ENCODE measurements at regions not wholly inside any gene's neighbourhood (a gene's known extent, or its start where the extent isn't known, plus 50 kb on each side); places are given as distances from the start of the nearest gene placed in this dataset.

- DNase-seq: no peak
Measured at GRCh38 chr2:122447237-122447636, 691.8 kb downstream of the TSN start.

- DNase-seq: no peak
Measured at GRCh38 chr2:122451040-122451439, 695.6 kb downstream of the TSN start.

- DNase-seq: no peak
Measured at GRCh38 chr2:122451697-122452096, 696.2 kb downstream of the TSN start.

DNA sequence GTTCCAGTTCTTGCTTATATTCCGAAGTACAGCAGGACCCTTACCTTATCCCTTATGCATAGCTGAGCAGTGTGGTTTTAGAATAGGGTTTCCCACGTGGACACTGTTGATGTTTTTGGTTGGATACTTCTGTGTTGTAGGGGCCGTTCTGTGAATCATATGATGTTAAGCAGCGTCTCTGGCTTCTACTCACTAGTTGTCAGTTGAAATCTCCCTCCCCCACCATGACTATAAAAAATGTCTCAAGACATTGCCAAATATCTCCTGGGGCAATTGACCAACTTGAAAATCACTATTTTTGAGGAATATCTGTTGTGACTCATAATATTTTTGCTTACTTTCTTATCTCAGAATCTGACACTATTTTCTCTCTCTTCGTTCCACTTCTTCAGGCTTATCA lies 713.7 kb downstream of the TSN start:
- no peak for DNase-seq

- DNase-seq: no peak
Measured at GRCh38 chr2:122471753-122472152, 716.3 kb downstream of the TSN start.

- DNase-seq: no peak
Measured at GRCh38 chr2:122478117-122478516, 722.7 kb downstream of the TSN start.

DNA sequence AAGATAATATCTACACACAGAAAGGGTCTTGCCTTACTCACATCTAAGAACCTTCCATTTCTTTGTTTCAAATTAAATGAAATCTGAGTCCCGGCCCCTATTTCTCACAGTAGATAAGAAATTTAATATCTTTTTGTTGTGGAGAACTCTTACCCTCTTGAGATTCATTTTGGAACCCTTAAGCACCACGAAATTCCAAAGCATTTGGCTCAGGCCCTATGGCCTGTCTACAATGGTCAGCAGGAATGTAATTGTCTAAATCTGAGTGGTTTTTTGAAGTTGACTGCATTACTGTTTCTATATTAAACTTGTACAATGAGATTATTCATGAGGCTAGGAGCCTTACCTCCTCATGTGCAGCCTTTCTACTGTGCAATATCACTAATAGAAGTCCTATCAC lies 723.3 kb downstream of the TSN start:
- no peak for DNase-seq

- DNase-seq: no peak
Measured at GRCh38 chr2:122480501-122481243, 725.2 kb downstream of the TSN start.

- no peak for DNase-seq
Measured at GRCh38 chr2:122481244-122481622, 725.8 kb downstream of the TSN start.

DNA sequence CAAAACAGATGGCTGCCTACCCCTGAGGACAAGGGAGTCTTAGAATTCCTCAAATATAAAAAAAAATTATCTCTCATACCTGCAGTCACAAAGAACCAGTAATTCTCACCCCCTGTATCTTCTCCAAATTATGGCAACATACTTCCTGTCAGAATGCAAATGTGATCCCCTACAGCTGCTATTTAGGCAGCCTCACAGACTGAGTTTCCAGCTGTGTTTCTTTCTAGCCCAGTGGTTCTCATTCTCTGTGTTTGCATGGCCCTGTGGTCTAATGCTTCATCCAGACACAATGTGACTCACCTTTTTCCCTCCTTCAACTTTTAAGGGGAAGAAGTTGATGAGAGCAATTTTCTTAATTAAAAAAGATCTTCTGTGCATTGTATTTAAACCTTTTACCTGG lies 726.3 kb downstream of the TSN start:
- DNase-seq: no peak

DNA sequence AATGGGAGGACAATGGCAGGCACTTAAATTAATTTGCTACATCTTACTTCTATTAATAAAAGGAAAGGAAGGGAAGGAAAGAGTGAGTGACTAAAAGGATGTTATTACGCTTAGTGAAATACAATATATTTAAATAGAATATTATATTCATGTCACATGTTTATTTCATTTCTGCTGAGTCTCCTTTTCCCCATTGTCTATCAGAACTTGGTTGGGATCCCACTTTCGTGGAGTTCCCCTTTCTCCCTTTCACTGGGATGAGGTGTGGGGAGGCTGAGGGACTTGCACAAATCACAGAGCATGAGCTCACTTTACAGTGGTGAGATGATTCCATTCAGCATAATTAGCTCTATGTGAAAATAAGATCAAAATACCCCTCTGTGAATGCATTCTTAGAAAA lies 730.6 kb downstream of the TSN start:
- no peak for DNase-seq

DNA sequence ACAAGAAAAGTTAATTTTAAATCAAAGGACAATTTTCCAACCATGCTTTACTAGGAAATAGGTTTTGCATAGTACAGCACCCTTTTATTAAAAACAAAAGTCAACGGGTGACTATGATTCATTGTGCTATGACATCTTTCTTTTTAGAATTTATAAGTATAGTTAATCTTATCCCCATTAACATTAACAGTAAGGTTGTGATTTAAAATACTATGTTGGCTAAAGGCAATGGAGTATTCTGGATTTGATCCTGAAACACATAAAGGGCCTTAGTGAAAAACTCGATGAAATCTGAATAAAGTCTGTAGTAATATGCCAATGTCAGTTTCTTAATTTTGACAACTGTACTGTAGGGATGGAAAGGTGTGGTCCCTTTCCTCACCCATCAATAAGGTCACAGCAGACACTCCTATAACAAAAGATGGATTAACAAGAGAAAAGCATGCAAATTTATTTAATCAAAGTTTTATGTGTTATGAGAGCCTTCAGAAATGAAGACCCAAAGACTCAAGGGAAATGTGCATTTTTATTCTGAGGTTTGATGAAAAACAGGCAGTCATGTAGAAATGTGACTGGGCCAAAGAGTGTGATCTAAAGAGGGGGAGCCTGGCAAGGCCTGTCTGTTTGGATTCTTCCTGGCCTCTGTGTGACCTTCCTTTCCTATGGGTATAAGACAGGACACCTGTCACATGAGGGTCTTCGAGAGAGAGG lies 731.4 kb downstream of the TSN start:
- DNase-seq: no peak

DNA sequence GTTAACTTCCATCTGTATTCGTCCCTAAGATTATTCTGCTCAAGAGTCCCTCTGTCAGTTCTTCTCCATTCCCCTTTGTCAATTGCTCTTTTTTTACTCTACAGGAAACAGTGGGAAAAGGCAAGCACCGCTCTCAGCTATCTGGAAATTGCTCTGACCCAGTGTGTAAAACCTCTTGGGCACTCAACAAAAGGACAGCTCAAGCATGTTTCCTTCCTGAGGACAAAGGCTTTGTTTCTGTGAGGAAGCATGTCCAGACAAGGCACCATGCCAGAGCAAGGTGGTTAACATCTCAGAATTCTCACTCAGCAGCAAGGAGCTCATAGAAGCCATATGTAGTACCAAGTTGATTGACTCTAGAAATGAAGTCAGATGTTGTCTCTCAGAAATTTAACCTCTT lies 735.6 kb downstream of the TSN start:
- DNase-seq: no peak

- no peak for DNase-seq
Measured at GRCh38 chr2:122500316-122501105, 745.1 kb downstream of the TSN start.

DNA sequence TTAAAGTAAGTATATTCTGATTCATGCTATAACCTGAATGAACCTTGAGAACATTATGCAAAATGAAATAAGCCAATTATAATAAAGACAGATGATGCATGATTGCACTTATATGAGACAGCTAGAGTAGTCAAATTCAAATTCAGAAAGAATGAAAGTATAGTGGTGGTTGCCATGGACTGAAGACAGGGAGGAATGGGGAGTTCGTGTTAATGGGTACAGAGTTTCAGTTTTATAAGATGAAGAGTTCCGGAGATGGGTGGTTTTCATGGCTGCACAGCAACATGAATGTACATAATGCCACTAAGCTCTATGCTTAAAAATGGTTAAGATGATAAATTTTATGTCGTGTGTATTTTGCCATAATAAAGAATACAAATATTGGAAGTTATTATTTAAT lies 751.2 kb downstream of the TSN start:
- no peak for DNase-seq

DNA sequence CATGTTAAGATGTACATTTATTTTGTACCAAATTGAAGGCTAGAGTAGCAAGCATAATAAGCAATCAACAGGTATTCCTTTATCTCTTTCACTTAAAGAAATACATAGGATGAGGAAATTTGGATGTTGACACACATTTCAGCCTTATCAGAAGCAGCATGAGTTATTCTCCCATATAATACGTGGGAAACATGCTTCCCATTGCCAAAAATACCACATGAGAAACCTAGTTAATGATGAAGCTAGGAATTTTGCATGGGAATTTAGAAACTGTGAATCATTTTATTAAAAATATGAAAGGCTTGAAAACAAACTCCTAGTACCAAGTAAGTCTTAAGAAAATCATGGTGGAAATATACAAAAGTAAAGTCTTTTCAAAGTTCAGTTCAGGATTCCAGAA lies 751.8 kb downstream of the TSN start:
- DNase-seq: no peak

DNA sequence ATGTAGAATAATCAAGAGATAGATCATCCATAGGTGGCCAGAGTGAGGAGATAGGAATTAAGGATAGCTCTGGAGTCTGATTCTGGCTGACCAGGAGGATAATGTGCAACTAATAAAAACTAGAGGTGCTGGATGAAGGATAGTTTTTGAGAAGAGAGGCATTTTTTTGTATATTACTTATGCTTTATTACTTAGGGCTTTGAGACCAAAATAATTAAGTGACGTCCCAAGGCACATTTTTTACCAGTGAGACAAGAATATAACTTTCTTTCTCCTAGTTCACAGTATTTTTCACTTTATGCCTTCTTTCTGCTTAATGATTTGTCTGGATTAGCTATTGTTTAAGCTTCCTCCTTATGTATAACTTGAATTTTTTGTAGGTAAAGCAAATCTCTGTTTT lies 756.6 kb downstream of the TSN start:
- no peak for DNase-seq

GRCh38 chr2:122514451-122514996 lies 759.1 kb downstream of the TSN start:
- DNase-seq: no peak

GRCh38 chr2:122515731-122516290 lies 760.4 kb downstream of the TSN start:
- no peak for DNase-seq

DNA sequence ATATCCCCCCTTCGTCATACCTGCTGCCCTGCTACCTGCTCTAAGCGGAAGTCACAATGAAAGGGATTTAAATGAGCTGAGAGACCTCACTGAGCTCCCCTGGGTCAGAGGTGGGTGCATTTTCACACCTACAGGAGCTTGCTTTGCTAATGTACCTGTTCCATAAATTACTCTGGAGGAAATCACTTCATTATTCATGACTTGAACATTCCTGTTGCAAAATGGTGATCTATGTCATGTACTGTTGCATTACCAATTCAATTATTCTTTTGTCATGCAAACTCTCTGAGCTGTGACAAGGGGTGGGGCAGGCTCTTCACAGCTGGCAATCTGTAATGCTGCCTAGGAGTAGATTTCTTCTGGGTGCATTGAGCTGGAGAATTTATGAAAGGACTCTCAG lies 761.3 kb downstream of the TSN start:
- DNase-seq: no peak

GRCh38 chr2:122519366-122519765 lies 763.9 kb downstream of the TSN start:
- DNase-seq: no peak

DNA sequence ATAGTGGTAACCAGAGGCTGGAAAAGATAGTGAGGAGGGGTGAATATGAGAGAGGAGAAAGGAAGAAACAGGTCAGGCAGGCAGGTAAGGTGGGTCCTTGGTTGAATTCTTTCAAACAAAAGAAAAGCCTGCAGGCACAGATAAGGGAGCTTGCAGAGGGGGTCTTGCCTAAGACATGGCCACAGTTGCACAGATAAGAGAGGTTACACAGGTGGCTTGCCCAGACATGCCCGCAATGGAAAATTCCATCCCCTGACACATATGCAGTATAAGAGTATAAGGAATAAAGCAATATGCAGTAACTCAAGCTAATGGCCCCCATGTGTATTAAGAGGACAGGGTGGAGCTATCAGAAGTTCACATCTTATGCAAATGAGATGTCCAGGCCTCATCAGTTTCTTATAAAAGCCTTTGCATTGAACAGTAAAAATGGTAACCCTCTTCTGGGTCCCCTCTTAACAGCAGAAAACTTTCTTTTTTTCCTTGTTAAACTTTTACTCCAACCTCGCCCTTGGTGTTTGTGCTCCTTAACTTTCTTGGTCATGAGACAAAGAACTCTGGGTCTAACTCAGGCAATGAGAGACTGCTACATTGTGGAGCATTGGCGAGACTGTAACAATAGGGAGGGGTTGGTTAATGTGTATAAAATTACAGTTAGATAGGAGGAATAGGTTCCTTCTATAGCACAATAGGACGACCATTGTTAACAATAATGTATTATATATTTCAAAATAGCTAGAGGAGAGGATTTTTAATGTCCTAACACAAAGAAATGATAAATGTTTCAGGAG lies 764.6 kb downstream of the TSN start:
- no peak for DNase-seq

GRCh38 chr2:122523143-122523542 lies 767.7 kb downstream of the TSN start:
- DNase-seq: no peak

Data from activated CD4-positive, alpha-beta T cell treated with anti-CD3 and anti-CD28 coated beads, Interleukin-2, amount 50 U/mL, for 48 hours (primary cell).